ENCODE measurements at regions not wholly inside any gene's neighbourhood (a gene's known extent, or its start where the extent isn't known, plus 50 kb on each side); places are given as distances from the start of the nearest gene placed in this dataset.
"Not testable (repeated sequence)": the region's sequence is repeated elsewhere in the genome, so short reads cannot be mapped to it uniquely, and the experiment has no call there.

DNA sequence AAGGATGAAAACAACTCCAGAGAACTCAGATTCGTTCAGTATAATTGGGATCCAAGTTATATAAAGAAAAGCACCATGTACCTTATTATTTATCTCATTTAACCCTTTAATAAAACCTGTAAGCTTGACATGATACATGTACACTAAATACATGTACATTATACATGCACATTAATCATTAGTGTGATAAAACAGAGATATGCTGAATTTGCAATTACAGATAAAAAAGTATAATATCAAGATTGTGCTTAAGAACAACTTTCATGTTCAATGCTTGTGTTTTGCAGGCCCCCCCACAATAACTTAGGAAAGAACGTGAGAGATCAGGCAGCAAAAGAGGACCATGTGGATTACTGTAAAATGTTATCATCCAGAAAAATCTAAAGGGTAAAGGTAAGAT lies 385.4 kb upstream of the GYPC start:
- no peak overlapping the region for H3K27ac ChIP-seq
- TF ChIP-seq, protein P1, sequence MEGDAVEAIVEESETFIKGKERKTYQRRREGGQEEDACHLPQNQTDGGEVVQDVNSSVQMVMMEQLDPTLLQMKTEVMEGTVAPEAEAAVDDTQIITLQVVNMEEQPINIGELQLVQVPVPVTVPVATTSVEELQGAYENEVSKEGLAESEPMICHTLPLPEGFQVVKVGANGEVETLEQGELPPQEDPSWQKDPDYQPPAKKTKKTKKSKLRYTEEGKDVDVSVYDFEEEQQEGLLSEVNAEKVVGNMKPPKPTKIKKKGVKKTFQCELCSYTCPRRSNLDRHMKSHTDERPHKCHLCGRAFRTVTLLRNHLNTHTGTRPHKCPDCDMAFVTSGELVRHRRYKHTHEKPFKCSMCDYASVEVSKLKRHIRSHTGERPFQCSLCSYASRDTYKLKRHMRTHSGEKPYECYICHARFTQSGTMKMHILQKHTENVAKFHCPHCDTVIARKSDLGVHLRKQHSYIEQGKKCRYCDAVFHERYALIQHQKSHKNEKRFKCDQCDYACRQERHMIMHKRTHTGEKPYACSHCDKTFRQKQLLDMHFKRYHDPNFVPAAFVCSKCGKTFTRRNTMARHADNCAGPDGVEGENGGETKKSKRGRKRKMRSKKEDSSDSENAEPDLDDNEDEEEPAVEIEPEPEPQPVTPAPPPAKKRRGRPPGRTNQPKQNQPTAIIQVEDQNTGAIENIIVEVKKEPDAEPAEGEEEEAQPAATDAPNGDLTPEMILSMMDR (IDR thresholded peaks at IDR 0.05): no peak
- no peak for TF ChIP-seq ZFX (IDR thresholded peaks at IDR 0.05; ENCODE audit: borderline replicate concordance)

DNA sequence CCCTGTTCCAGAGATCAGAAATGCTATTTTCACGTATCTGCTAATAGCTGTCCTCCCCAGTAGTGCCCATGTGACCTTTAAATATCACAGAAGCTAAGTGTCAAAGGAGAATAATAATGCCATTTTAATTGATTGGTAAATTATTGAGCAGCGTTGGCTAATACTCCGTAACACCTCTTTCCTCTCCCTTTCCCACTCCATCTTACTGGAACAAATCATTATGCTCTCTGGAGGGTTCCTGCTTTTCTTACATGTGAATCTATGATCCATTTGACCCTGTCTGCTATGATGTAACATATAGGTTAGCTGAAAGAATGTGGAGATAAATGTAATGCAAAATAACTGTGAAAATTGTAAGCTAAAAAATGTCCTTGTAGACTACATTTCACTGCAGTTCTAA lies 383.6 kb upstream of the GYPC start:
- TF ChIP-seq, protein P1 (IDR thresholded peaks at IDR 0.05): no peak
- no peak for TF ChIP-seq ZFX (IDR thresholded peaks at IDR 0.05; ENCODE audit: borderline replicate concordance)
- H3K27ac ChIP-seq: no peak overlapping the region

DNA sequence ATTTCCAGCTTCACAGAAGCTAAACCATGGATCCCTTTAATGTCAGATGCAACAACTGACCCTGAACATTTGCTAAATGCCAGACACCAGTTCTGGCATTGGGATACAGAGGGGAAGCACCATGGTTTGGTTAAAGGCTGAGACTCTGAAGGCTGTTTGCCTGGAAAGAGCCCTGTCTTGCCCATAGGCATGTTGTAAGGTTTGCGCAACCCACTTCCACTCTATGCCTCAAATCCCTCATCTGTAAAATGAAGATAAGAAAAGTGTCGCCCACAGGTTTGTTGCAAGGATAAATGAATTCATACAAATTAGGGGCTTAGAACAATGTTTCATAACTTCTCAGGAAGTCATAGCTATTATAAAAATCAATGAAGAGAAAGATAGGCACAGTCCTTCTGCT lies 380.9 kb upstream of the GYPC start:
- no peak for TF ChIP-seq ZFX (IDR thresholded peaks at IDR 0.05; ENCODE audit: borderline replicate concordance)
- TF ChIP-seq, protein P1 (IDR thresholded peaks at IDR 0.05): no peak
- no peak overlapping the region for H3K27ac ChIP-seq

DNA sequence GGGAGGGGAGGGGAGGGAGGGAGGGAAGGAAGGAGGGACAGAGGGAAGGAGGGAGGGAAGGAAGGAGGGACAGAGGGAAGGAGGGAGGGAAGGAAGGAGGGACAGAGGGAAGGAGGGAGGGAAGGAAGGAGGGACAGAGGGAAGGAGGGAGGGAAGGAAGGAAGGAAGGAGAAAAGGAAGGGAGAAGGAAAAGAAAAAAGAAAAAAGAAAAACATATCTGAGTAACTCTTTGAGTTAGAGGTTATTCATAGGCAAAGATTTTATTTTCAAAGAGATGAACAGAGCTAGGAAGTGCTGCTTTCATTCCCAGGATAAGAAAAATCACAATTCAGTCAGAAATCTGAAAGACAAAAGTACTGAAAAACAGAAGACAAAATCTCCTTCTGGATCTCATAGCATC lies 379.7 kb upstream of the GYPC start:
- not testable (repeated sequence) for H3K27ac ChIP-seq

DNA sequence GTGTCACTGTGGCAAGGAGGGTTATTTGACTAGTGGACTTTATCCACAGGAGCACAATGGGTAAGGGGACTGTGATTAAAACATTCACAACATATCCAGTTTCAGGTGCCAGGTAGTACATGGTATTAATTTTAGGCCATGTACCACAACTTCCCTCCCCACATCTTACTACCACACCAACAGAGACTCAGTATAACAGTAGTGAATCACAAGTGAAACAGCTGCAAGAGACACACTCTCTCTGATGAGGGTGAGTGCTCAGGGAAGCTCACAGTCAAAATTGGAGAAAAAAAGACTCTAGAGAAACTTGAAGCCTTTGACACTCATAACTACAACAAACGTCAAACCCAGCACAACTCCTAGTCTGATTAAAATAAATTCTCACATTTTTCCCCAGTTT lies 367.6 kb upstream of the GYPC start:
- TF ChIP-seq, protein P1 (IDR thresholded peaks at IDR 0.05): no peak
- no peak for TF ChIP-seq ZFX (IDR thresholded peaks at IDR 0.05; ENCODE audit: borderline replicate concordance)
- H3K27ac ChIP-seq: no peak overlapping the region

DNA sequence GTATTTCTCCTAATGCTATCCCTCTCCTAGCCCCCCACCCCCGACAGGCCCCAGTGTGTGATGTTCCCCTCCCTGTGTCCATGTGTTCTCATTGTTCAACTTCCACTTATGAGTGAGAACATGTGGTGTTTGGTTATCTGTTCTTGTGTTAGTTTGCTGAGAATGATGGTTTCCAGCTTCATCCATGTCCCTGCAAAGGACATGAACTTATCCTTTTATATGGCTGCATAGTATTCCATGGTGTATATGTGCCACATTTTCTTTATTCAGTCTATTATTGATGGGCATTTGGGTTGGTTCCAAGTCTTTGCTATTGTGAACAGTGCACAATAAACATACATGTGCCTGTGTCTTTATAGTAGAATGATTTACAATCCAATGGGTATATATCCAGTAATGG lies 362.0 kb upstream of the GYPC start:
- H3K27ac ChIP-seq: not testable (repeated sequence)

DNA sequence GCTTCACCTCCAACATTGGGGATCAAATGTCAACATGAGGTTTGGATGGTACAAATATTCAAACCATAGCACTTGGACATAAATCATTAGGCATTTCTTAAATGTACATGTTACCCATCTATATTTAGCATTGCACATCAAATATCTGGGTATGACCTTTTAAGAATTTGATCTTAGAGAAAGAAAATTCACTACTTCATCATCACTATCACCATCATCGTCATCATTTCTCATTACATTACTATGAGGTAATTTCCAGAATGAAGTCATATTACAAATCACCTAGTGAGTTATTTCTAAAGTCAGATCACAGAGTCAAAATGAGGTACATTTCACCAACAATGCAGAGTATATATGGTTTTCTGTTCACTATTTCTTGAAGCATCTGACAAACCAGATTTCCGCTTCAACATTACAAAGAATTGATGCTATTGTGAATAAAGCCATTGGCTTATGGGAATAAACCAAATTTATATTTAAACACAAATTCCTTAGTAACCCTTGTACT lies 356.4 kb upstream of the GYPC start:
- TF ChIP-seq ZFX (IDR thresholded peaks at IDR 0.05; ENCODE audit: borderline replicate concordance): no peak
- TF ChIP-seq, protein P1 (IDR thresholded peaks at IDR 0.05): no peak
- H3K27ac ChIP-seq: no peak overlapping the region

DNA sequence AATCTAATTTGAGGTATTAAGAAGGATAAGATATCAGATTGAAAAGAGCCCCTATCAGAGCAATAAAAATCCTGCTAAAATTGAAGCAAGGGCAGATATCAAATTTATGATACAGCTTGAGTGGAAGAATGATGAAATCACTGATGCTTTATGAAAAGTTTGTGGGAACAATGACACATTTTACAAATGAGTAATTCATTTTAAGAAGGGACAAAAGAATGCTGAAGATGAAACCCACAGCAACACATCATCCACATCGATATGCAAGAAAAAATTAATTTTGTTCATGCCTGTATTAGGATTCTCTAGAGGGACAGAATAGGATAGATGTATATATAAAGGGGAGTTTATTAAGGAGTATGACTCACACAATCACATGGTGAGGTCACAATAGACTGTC lies 355.6 kb upstream of the GYPC start:
- TF ChIP-seq, protein P1 (IDR thresholded peaks at IDR 0.05): no peak
- TF ChIP-seq ZFX (IDR thresholded peaks at IDR 0.05; ENCODE audit: borderline replicate concordance): no peak
- no peak overlapping the region for H3K27ac ChIP-seq

Measured in 22Rv1 (cell line).